CD4-positive, CD25-positive, alpha-beta regulatory T cell (primary cell): ENCODE measurements at regions not wholly inside any gene's neighbourhood (a gene's known extent, or its start where the extent isn't known, plus 50 kb on each side); places are given as distances from the start of the nearest gene placed in this dataset.
A peak's percentile ranks its signal among the peaks of the same experiment; 100 is the strongest.

Experiments used
- ATAC-seq, 2 donors: fragments of 150-1000 bp; cut with Tn5 transposase; one replicate each; pipeline ENCODE4 v1.10.0; 2021; ENCODE audit warnings: low read depth in 2 of 2, moderate number of reproducible peaks in 2 of 2, moderate library complexity in 1 of 2
- DNase-seq, 3 donors: peaks; one replicate each; pipeline versions ENCODE4 v3.0.0 to v3.0.0-alpha.2; 2012 to 2022; ENCODE audit warnings: mixed read lengths in 1 of 3
- H3K27ac ChIP-seq: one replicate; pipeline ENCODE4 v1.7.0; 2013; ENCODE audit warnings: mild to moderate bottlenecking, low read length; ENCODE audit not compliant: insufficient read depth, poor library complexity, severe bottlenecking
- H3K27me3 ChIP-seq: one replicate; pipeline ENCODE4 v1.7.0; 2013; ENCODE audit warnings: low read length; ENCODE audit not compliant: control insufficient read depth, insufficient read depth
- H3K36me3 ChIP-seq: one replicate; pipeline ENCODE4 v1.7.0; 2013; ENCODE audit warnings: mild to moderate bottlenecking, low read length, moderate library complexity; ENCODE audit not compliant: control insufficient read depth, insufficient read depth
- H3K4me1 ChIP-seq: 2 replicates; pipeline ENCODE4 v1.7.0; 2013; ENCODE audit warnings: mild to moderate bottlenecking, low read length; ENCODE audit not compliant: insufficient read depth, control insufficient read depth, poor library complexity, severe bottlenecking
- H3K4me3 ChIP-seq: one replicate; pipeline ENCODE4 v1.7.0; 2013; ENCODE audit warnings: low read depth, mild to moderate bottlenecking, low read length, moderate library complexity
- H3K9me3 ChIP-seq, 2 experiments: 1 replicate in 1 of 2; 2 replicates in 1 of 2; pipeline ENCODE4 v1.7.0; 2013; ENCODE audit warnings: low read length in 2 of 2, mild to moderate bottlenecking in 1 of 2, moderate library complexity in 1 of 2; ENCODE audit not compliant: control insufficient read depth in 2 of 2
- H3K27ac Mint-ChIP-seq, 3 donors: one replicate each; pipeline ENCODE4 v1.8.0; 2020 to 2022; ENCODE audit warnings: mild to moderate bottlenecking in 3 of 3, mixed read lengths in 3 of 3, moderate library complexity in 2 of 3
- H3K27me3 Mint-ChIP-seq: one replicate; pipeline ENCODE4 v1.8.0; 2022; ENCODE audit warnings: mild to moderate bottlenecking, mixed read lengths
- H3K36me3 Mint-ChIP-seq: one replicate; pipeline ENCODE4 v1.8.0; 2020; ENCODE audit warnings: mixed read lengths
- H3K4me1 Mint-ChIP-seq, 4 donors: one replicate each; pipeline ENCODE4 v1.8.0; 2020 to 2022; ENCODE audit warnings: mixed read lengths in 4 of 4, mild to moderate bottlenecking in 1 of 4
- H3K4me3 Mint-ChIP-seq, 4 donors: one replicate each; pipeline ENCODE4 v1.8.0; 2020 to 2022; ENCODE audit warnings: mild to moderate bottlenecking in 4 of 4, mixed read lengths in 4 of 4, moderate library complexity in 3 of 4
- H3K9me3 Mint-ChIP-seq, 7 donors: one replicate each; pipeline ENCODE4 v1.8.0; 2020 to 2022; ENCODE audit warnings: mixed read lengths in 7 of 7, mild to moderate bottlenecking in 3 of 7, moderate library complexity in 2 of 7

DNA sequence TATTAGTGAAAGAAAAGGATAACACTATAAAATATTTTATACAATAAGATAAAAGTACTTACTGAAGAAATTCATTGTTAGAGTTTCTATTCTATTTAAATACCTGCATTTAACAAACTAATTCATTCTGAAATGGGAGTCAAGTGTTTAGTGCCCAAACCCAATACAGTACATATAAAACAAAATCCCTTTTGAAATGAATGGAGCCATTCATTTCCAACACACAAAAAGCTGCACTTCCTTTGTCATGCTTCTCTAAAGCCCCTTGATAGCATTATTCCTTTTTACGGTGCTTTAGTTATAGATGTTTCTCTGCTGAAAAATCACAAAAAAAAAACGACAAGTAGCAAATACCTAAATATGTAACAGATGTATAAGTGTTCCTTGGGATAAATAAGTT, 596.3 kb downstream of the ZIC1 start:
- no peak overlapping the region for H3K4me3 Mint-ChIP-seq
- H3K27me3 Mint-ChIP-seq = no peaks in the 10 kb centered on the region
- Histone ChIP-seq H3K4me1 (no peaks in the 10 kb centered on the region), H3K27ac (no peak overlapping the region), H3K36me3 (no peaks in the 10 kb centered on the region), H3K4me3 (no peak overlapping the region), H3K9me3 (no peaks in the 10 kb centered on the region), H3K27me3 (no peaks in the 10 kb centered on the region)
- no peaks in the 10 kb centered on the region for H3K36me3 Mint-ChIP-seq
- no peak for DNase-seq
- no peak overlapping the region for H3K27ac Mint-ChIP-seq
- H3K9me3 Mint-ChIP-seq = peaks cover 0 to 9% (median 1%) of the 10 kb centered on the region in 7 donors
- peaks cover 0 to 2% (median 0%) of the 10 kb centered on the region in 4 donors for H3K4me1 Mint-ChIP-seq
- ATAC-seq = no peak

DNA sequence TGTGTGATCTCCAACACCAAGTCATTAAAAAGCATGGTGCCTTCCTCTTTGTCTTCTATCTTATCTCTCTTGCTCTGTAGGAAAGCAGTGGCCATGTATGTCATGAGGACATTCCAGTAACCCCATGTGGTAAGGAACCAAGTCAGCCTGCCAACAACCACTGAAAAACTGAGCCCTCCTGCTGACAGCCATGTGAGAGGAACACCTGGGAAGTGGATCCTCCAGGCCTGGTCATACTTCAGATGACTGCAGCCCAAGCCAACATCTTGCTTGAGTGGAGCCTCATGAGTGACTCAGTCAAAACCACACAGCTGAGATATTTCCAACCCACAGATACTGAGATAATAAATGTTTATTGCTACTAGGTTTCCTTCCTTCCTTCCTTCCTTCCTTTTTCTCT, 597.3 kb downstream of the ZIC1 start:
- Histone ChIP-seq H3K4me1 (no peaks in the 10 kb centered on the region), H3K27me3 (no peaks in the 10 kb centered on the region), H3K27ac (no peak overlapping the region), H3K36me3 (no peaks in the 10 kb centered on the region), H3K4me3 (no peak overlapping the region), H3K9me3 (no peaks in the 10 kb centered on the region)
- H3K36me3 Mint-ChIP-seq = no peaks in the 10 kb centered on the region
- H3K27me3 Mint-ChIP-seq = no peaks in the 10 kb centered on the region
- ATAC-seq (no peak), DNase-seq (no peak)
- H3K4me1 Mint-ChIP-seq = peaks cover 0 to 2% (median 0%) of the 10 kb centered on the region in 4 donors
- no peak overlapping the region for H3K4me3 Mint-ChIP-seq
- no peak overlapping the region for H3K27ac Mint-ChIP-seq
- H3K9me3 Mint-ChIP-seq = peaks cover 0 to 9% (median 1%) of the 10 kb centered on the region in 7 donors

DNA sequence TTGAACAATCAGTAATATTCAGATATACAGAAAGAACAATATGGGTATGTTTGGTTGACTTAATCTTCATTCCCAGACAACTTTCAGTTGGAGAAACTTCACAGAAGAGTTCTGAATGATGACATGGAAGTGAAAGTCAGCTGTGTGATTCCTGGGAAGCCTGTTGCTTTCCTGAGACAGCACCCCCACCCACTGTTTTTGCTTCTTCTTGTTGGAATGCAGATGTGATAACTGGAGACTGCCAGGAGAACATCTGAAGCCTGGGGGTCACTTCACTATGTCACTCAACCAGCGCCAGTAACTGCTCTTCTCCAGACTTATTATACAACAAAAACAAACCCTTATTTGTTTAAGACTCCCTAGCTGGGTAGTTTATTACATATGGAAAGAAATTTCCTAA, 599.4 kb downstream of the ZIC1 start:
- H3K27ac ChIP-seq = no peak overlapping the region
- Mint-ChIP-seq H3K36me3 (no peaks in the 10 kb centered on the region), H3K4me1 (peaks cover 0 to 2% (median 0%) of the 10 kb centered on the region in 4 donors), H3K9me3 (peaks cover 0 to 7% (median 4%) of the 10 kb centered on the region in 7 donors), H3K27ac (no peak overlapping the region), H3K4me3 (no peak overlapping the region), H3K27me3 (no peaks in the 10 kb centered on the region)
- no peaks in the 10 kb centered on the region for H3K4me1 ChIP-seq
- H3K36me3 ChIP-seq = no peaks in the 10 kb centered on the region
- H3K27me3 ChIP-seq = no peaks in the 10 kb centered on the region
- ATAC-seq (no peak), DNase-seq (no peak)
- H3K9me3 ChIP-seq = no peaks in the 10 kb centered on the region
- no peak overlapping the region for H3K4me3 ChIP-seq

DNA sequence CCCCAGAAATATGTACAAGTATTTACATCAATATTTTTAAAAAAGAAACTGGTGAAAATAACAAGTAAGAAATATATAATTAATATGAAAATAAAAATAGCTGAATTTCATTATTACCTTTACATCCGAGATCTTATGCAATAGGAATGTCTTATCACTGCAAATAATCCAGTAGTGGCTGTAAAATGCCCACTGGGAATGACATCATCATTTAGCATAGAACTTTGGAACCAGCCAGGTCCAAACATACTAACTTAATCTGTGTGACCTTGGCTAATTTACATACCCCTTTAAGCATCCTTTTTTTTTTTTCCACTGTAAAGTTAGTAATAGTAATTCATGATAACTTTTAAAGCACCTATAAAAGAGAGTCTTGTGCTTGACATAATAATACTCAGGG, 611.7 kb downstream of the ZIC1 start:
- H3K4me3 Mint-ChIP-seq = no peak overlapping the region
- H3K9me3 Mint-ChIP-seq = peaks cover 0 to 11% (median 8%) of the 10 kb centered on the region in 7 donors
- no peak overlapping the region for H3K4me3 ChIP-seq
- H3K27ac Mint-ChIP-seq = no peak overlapping the region
- H3K27me3 ChIP-seq = no peaks in the 10 kb centered on the region
- ATAC-seq (no peak), DNase-seq (no peak)
- no peaks in the 10 kb centered on the region for H3K4me1 ChIP-seq
- H3K9me3 ChIP-seq = no peaks in the 10 kb centered on the region
- H3K36me3 ChIP-seq = no peaks in the 10 kb centered on the region
- H3K27me3 Mint-ChIP-seq = no peaks in the 10 kb centered on the region
- no peak overlapping the region for H3K27ac ChIP-seq
- H3K4me1 Mint-ChIP-seq = no peaks in the 10 kb centered on the region
- no peaks in the 10 kb centered on the region for H3K36me3 Mint-ChIP-seq

DNA sequence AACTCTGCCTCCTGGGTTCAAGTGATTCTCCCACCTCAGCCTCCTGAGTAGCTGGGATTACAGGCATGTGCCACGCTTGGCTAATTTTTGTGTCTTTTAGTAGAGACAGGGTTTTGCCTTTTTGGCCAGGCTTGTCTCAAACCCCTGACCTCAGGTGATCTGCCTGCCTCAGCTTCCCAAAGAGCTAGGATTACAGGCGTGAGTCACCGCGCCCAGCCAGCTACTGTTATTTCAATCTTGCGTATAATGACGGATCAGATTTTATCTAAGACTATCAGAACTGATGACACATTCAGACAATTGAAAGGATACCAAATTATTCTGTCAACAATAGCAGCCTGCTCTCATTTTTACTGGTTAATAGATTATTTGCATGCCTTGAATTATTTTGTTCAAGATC, 612.2 kb downstream of the ZIC1 start:
- H3K27me3 ChIP-seq = no peaks in the 10 kb centered on the region
- H3K4me1 Mint-ChIP-seq = no peaks in the 10 kb centered on the region
- no peak overlapping the region for H3K4me3 Mint-ChIP-seq
- H3K4me1 ChIP-seq = no peaks in the 10 kb centered on the region
- no peaks in the 10 kb centered on the region for H3K27me3 Mint-ChIP-seq
- no peak overlapping the region for H3K27ac ChIP-seq
- no peaks in the 10 kb centered on the region for H3K9me3 ChIP-seq
- ATAC-seq = no peak
- H3K9me3 Mint-ChIP-seq = peaks cover 0 to 11% (median 6%) of the 10 kb centered on the region in 7 donors
- no peak for DNase-seq
- H3K4me3 ChIP-seq = no peak overlapping the region
- no peak overlapping the region for H3K27ac Mint-ChIP-seq
- no peaks in the 10 kb centered on the region for H3K36me3 Mint-ChIP-seq
- no peaks in the 10 kb centered on the region for H3K36me3 ChIP-seq

DNA sequence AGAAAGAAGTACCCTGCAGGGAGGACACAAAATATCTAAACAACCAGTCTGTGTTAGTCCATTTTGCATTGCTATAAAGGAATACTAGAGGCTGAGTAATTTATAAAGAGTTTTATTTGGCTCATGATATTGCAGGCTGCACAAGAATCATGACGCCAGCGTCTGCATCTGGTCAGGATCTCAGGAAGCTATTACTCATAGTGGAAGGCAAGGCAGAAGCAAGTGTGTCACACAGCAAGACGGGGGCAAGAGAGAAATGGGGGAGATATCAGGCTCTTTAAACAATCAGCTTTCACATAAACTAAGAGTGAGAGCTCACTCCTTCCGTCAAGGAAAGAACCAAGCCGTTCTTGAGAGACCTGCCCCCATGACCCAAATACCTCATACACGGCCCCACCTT, 614.8 kb downstream of the ZIC1 start:
- Histone ChIP-seq H3K4me1 (no peaks in the 10 kb centered on the region), H3K4me3 (no peak overlapping the region), H3K27me3 (no peaks in the 10 kb centered on the region), H3K9me3 (no peaks in the 10 kb centered on the region), H3K27ac (no peak overlapping the region), H3K36me3 (no peaks in the 10 kb centered on the region)
- ATAC-seq (no peak), DNase-seq (no peak)
- no peaks in the 10 kb centered on the region for H3K4me1 Mint-ChIP-seq
- H3K36me3 Mint-ChIP-seq = no peaks in the 10 kb centered on the region
- H3K4me3 Mint-ChIP-seq = no peak overlapping the region
- peaks cover 0 to 10% (median 3%) of the 10 kb centered on the region in 7 donors for H3K9me3 Mint-ChIP-seq
- no peak overlapping the region for H3K27ac Mint-ChIP-seq
- H3K27me3 Mint-ChIP-seq = no peaks in the 10 kb centered on the region

DNA sequence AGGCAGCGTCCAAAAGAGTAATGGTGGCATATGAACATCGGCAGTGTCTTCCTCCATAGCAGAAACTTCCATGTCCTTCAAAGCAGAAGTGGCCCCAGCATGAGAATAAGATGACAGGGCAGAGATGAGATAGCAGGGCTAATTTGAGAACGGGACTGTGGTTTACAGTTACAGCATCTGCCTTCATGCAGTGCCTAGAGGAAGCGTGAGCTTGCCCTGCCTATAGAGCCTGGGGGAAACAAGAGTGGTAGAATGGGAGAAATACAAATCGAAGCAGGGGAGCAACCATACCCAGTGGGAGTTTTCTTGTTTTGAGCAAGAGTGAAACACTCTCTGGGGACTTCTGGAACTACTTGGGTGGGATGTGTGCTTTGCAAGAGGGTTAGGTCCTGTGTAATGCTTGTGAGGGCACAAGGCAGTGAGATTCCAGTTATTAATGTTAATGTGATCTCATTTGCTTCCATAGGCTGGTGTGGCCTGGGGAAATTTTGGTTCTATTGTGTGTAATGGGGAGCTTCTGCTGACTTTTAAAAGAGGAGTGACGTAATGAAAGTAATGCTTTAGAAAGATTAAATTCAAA, 616.9 kb downstream of the ZIC1 start:
- DNase-seq = no peak
- no peak overlapping the region for H3K4me3 ChIP-seq
- no peaks in the 10 kb centered on the region for H3K36me3 Mint-ChIP-seq
- H3K27me3 Mint-ChIP-seq = no peaks in the 10 kb centered on the region
- H3K4me3 Mint-ChIP-seq = no peak overlapping the region
- H3K27ac ChIP-seq = no peak overlapping the region
- no peaks in the 10 kb centered on the region for H3K27me3 ChIP-seq
- ATAC-seq = no peak
- H3K36me3 ChIP-seq = no peaks in the 10 kb centered on the region
- peaks cover 0 to 6% (median 2%) of the 10 kb centered on the region in 7 donors for H3K9me3 Mint-ChIP-seq
- H3K4me1 ChIP-seq = no peaks in the 10 kb centered on the region
- H3K4me1 Mint-ChIP-seq = no peaks in the 10 kb centered on the region
- H3K9me3 ChIP-seq = no peaks in the 10 kb centered on the region
- H3K27ac Mint-ChIP-seq = no peak overlapping the region

DNA sequence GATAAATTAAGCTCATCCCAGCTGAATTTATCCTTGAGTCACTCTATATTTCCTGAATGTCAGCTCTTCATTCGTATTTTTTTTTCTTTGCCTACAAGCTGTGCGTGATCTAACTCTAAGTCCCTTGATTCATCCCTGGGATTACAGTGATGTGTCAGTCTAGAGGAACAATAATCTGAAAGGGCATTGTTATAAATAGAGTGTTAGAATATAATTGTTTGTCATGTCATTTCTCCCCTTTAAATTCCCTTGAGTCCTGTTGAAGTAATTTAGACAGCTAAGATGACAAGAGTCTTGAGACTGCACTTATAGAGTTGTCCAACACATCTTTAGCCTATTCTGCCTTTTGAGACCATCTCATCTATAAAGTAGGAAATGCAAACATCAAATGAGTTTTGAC, 621.8 kb downstream of the ZIC1 start:
- Histone ChIP-seq H3K4me1 (no peaks in the 10 kb centered on the region), H3K36me3 (no peaks in the 10 kb centered on the region), H3K27ac (no peak overlapping the region), H3K27me3 (no peaks in the 10 kb centered on the region), H3K4me3 (no peak overlapping the region), H3K9me3 (no peaks in the 10 kb centered on the region)
- Mint-ChIP-seq H3K27me3 (no peaks in the 10 kb centered on the region), H3K4me1 (no peaks in the 10 kb centered on the region), H3K27ac (peak overlapping the region in 1 of 3 donors; percentile 0), H3K36me3 (no peaks in the 10 kb centered on the region), H3K4me3 (no peak overlapping the region), H3K9me3 (peaks cover 0 to 3% (median 0%) of the 10 kb centered on the region in 7 donors)
- DNase-seq = no peak
- ATAC-seq = no peak
